C4-2B (cell line): ENCODE measurements at regions not wholly inside any gene's neighbourhood (a gene's known extent, or its start where the extent isn't known, plus 50 kb on each side); places are given as distances from the start of the nearest gene placed in this dataset.

ENCODE experiments used
- ZFX ChIP-seq: fragments of 450-650 bp; IDR thresholded peaks from 2 replicates; pipeline ENCODE4 v1.6.1; 2017
- TF ChIP-seq, protein P1 (sequence below): fragments of 450-650 bp; conservative IDR thresholded peaks from 2 replicates; pipeline ENCODE4 v1.5.1; 2017; ENCODE audit warnings: mild to moderate bottlenecking

DNA sequence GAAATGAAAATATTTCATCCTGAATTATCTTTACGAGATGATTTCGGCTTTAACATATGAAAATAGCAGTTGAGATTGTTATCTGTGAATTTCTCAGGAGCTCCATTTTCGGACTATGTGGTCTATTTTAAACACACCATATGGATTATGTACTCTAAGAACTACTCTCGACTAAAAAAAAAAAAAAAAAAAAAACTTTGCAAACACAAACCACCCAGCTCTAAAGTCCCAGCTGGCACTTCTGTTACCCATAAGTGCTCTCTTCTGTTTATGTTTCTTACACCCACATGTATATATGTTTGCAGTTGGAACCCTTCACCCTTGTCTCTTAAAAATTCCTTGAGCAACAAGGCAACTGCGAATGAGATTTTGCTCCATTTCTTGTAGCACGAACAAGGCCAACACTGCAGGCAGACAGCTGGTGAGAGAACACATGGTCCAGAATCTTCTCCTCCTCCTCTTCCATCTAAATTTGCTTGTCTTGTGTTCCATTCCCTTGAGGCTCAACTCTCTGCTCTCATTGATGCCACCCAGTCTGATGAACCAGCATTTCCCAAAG lies 172.7 kb upstream of the HCCS start:
- TF ChIP-seq, protein P1, sequence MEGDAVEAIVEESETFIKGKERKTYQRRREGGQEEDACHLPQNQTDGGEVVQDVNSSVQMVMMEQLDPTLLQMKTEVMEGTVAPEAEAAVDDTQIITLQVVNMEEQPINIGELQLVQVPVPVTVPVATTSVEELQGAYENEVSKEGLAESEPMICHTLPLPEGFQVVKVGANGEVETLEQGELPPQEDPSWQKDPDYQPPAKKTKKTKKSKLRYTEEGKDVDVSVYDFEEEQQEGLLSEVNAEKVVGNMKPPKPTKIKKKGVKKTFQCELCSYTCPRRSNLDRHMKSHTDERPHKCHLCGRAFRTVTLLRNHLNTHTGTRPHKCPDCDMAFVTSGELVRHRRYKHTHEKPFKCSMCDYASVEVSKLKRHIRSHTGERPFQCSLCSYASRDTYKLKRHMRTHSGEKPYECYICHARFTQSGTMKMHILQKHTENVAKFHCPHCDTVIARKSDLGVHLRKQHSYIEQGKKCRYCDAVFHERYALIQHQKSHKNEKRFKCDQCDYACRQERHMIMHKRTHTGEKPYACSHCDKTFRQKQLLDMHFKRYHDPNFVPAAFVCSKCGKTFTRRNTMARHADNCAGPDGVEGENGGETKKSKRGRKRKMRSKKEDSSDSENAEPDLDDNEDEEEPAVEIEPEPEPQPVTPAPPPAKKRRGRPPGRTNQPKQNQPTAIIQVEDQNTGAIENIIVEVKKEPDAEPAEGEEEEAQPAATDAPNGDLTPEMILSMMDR = no peak
- no peak for TF ChIP-seq ZFX
